ENCODE measurements at regions not wholly inside any gene's neighbourhood (a gene's known extent, or its start where the extent isn't known, plus 50 kb on each side); places are given as distances from the start of the nearest gene placed in this dataset.
"Not testable (repeated sequence)": the region's sequence is repeated elsewhere in the genome, so short reads cannot be mapped to it uniquely, and the experiment has no call there.

DNA sequence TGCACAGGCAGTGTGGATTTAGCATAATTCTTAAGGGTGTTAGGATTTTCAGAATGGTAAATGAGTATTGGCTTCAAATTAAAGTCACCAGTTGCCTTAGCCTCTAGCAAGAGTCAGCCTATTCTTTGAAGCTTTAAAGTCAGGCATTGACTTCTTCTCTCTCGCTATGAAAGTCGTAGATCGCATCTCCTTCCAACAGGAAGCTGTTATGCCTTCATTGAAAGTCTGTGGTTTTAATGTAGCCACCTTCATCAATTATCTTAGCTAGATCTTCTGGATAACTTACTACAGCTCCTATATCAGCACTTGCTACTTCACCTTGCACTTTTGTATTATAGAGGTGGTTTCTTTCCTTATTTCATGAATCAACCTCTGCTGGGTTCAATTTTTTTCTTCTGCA lies 320.2 kb downstream of the PTPRC start:
- WGBS, 2 donors, result 79 to 85% methylated on average over 3 of the region's 3 CpGs
- no peak for DNase-seq
- Histone ChIP-seq H3K36me3 (no peaks in the 10 kb centered on the region), H3K4me1 (no peaks in the 10 kb centered on the region), H3K4me3 (no peak overlapping the region), H3K27ac (no peak overlapping the region), H3K27me3 (no peaks in the 10 kb centered on the region), H3K9me3 (peaks cover 0 to 6% (median 0%) of the 10 kb centered on the region in 3 donors)
- TF ChIP-seq POLR2A (IDR thresholded peaks at IDR 0.05) (no peak), CTCF (IDR thresholded peaks at IDR 0.05) (no peak)
- intact Hi-C loops (cut with DNase I), result no loop called here

GRCh38 chr1:198959676-198960075 lies 320.8 kb downstream of the PTPRC start:
- TF ChIP-seq CTCF (IDR thresholded peaks at IDR 0.05) (no peak), POLR2A (IDR thresholded peaks at IDR 0.05) (no peak)
- Histone ChIP-seq H3K4me3 (no peak overlapping the region), H3K27me3 (no peaks in the 10 kb centered on the region), H3K4me1 (no peaks in the 10 kb centered on the region), H3K36me3 (no peaks in the 10 kb centered on the region), H3K27ac (no peak overlapping the region), H3K9me3 (peaks cover 0 to 3% (median 0%) of the 10 kb centered on the region in 3 donors)
- DNase-seq, result no peak
- intact Hi-C loops (cut with DNase I), result no loop called here
- WGBS, 2 donors, result 73 to 77% methylated on average over 2 of the region's 2 CpGs

GRCh38 chr1:198963796-198964195 lies 325.0 kb downstream of the PTPRC start:
- H3K9me3 ChIP-seq; H3K27me3 ChIP-seq; H3K36me3 ChIP-seq; H3K4me1 ChIP-seq; H3K27ac ChIP-seq; DNase-seq; H3K4me3 ChIP-seq; intact Hi-C loops (cut with DNase I): not testable (repeated sequence)

- 75 to 89% methylated on average over 2 to 3 of the region's 4 CpGs for WGBS, 2 donors
- DNase-seq, result no peak
- Histone ChIP-seq H3K27ac (no peak overlapping the region), H3K4me3 (no peak overlapping the region), H3K4me1 (no peaks in the 10 kb centered on the region), H3K36me3 (no peaks in the 10 kb centered on the region), H3K9me3 (peaks cover 0 to 3% (median 0%) of the 10 kb centered on the region in 3 donors), H3K27me3 (no peaks in the 10 kb centered on the region)
- TF ChIP-seq POLR2A (IDR thresholded peaks at IDR 0.05), result no peak
- no peak for TF ChIP-seq CTCF (IDR thresholded peaks at IDR 0.05)
- intact Hi-C loops (cut with DNase I), result no loop called here
These were observed 327.7 kb downstream of the PTPRC start for GRCh38 chr1:198966519-198966918.

GRCh38 chr1:198967566-198967965 lies 328.7 kb downstream of the PTPRC start:
- Histone ChIP-seq H3K27me3 (no peaks in the 10 kb centered on the region), H3K9me3 (no peaks in the 10 kb centered on the region), H3K27ac (no peak overlapping the region), H3K36me3 (no peaks in the 10 kb centered on the region), H3K4me3 (no peak overlapping the region), H3K4me1 (no peaks in the 10 kb centered on the region)
- no peak for DNase-seq
- TF ChIP-seq POLR2A (IDR thresholded peaks at IDR 0.05) (no peak), CTCF (IDR thresholded peaks at IDR 0.05) (no peak)
- intact Hi-C loops (cut with DNase I), result no loop called here

- TF ChIP-seq POLR2A (IDR thresholded peaks at IDR 0.05), result no peak
- no peak for TF ChIP-seq CTCF (IDR thresholded peaks at IDR 0.05)
- intact Hi-C loops (cut with DNase I), result no loop called here
- Histone ChIP-seq H3K4me3 (no peak overlapping the region), H3K27me3 (no peaks in the 10 kb centered on the region), H3K4me1 (no peaks in the 10 kb centered on the region), H3K27ac (no peak overlapping the region), H3K36me3 (no peaks in the 10 kb centered on the region), H3K9me3 (no peaks in the 10 kb centered on the region)
- WGBS, 2 donors, result 81 to 90% methylated on average over 2 of the region's 2 CpGs
- DNase-seq, result no peak
These were observed 330.0 kb downstream of the PTPRC start for GRCh38 chr1:198968866-198969265.
